ENCODE measurements at regions not wholly inside any gene's neighbourhood (a gene's known extent, or its start where the extent isn't known, plus 50 kb on each side); places are given as distances from the start of the nearest gene placed in this dataset.
A peak's percentile ranks its signal among the peaks of the same experiment; 100 is the strongest.

DNA sequence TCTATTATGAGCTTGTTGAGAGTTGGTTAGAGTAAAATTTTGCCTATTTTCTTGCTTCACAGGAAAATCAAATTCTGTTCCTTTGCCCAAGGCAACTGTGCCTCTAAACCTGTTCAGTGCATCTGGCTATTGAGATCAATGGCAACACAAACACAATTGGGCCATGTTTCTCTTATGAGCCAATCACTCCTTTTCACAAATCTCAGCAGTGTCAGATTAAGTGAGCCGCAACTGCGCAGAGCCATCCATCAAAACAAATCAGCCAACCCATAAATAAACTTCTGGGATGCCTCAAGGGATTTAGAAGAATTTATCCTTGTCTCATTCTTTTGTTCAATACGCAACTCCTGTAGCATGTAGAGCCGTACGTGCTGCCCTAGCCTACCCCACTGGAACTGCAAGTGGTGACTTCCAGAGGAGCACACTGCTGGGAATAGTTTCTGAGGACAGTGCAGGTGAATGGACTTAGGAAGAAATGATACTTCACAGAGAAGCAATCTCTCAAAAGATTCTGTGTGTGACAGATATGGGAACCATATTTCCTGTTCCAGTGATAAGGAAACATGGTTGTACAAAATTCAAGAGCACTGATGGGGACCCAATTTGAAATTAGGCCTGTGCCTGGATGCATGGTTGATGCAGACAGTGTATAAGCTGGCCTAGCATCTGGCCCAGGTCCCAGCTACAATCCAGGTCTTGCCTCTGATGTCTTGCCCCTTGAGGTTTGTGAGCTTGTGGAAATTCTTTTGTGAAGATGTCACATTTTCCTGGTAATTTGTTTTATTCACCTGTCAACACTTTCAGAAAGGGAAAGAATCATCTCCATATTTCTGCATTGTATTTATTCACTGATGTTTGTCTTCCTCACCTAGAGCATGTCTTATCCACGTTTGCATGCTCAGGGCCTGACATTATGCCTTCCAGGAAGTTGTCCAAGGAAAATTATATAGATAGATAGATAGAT is 166.2 kb downstream of the URB2 start:
- TF ChIP-seq, protein P1, sequence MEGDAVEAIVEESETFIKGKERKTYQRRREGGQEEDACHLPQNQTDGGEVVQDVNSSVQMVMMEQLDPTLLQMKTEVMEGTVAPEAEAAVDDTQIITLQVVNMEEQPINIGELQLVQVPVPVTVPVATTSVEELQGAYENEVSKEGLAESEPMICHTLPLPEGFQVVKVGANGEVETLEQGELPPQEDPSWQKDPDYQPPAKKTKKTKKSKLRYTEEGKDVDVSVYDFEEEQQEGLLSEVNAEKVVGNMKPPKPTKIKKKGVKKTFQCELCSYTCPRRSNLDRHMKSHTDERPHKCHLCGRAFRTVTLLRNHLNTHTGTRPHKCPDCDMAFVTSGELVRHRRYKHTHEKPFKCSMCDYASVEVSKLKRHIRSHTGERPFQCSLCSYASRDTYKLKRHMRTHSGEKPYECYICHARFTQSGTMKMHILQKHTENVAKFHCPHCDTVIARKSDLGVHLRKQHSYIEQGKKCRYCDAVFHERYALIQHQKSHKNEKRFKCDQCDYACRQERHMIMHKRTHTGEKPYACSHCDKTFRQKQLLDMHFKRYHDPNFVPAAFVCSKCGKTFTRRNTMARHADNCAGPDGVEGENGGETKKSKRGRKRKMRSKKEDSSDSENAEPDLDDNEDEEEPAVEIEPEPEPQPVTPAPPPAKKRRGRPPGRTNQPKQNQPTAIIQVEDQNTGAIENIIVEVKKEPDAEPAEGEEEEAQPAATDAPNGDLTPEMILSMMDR (IDR thresholded peaks at IDR 0.05; ENCODE audit: insufficient read depth, low read depth, low read length, missing control alignments): no peak
- H3K4me3 ChIP-seq (ENCODE audit: low read length): no peak overlapping the region
- no peak for DNase-seq (ENCODE audit: low read depth)

DNA sequence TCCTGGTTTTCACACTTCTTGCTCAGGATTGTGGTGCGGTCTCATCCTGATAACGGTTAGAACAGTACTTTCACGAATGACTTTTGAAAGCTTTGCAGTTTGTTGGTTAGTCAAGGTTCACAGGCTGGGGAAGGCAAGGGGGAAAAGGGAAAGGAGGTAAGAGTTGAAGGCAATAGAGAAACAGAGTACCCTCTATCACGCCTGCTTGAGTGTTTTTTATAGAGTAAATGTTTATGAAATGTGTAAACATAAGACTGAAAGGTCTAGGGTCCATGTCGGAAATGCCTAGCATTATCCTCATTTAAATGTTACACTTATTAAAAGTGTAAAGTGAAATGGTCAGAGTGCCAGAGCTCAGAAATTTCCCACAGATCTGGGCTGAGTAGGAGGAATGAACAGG is 167.4 kb downstream of the URB2 start:
- no peak overlapping the region for H3K4me3 ChIP-seq (ENCODE audit: low read length)

DNA sequence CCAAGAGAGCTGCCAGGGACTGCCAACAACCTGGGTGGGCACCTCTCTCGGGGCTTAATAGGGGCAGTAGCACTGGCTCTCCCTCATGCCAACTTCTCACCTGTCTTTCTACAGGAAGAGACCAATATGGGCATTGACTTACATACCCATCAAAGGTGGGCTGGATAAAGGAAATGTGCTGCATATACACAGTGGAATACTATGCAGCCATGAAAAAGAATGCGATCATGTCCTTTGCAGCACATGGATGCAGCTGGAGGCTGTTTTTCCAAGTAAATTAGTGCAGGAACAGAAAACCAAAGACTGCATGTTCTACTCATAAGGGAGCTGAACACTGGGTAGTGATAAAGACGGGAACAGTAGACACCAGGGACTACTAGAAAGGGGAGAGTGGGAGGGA is 172.5 kb downstream of the URB2 start:
- H3K4me3 ChIP-seq (ENCODE audit: low read length): no peak overlapping the region
- TF ChIP-seq, protein P1 (IDR thresholded peaks at IDR 0.05; ENCODE audit: insufficient read depth, low read depth, low read length, missing control alignments): no peak

More for the DNA sequence above, 167.4 kb downstream of the URB2 start:
- DNase-seq (ENCODE audit: low read depth): no peak
- TF ChIP-seq, protein P1 (IDR thresholded peaks at IDR 0.05; ENCODE audit: insufficient read depth, low read depth, low read length, missing control alignments): no peak

DNA sequence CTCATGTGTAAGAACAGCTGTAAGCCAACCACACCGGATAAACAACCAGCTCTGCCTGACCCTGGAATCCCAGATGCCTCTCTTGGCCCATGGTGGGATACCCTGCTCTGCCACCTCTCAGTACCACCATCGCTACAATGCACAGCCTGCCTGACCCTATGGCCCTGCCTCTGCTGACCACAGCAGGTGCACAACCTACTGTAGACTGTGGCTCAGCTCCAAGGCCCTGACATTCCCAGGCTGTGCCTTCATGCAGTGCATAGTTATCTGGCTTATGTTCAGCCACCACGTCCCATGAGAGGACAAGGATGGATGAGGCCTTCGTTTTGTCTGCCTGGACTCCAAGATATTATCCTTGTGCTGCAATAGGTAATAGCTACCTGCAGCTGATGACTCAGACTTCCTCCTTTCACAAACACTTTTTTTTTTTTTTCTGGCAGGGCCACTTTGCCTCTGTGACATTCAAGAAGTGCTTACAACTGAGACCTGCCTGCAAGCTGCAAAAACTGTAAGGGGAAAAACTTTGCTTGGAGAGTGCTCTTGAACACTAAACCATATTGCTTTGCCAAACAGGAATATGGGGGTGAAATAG is 177.7 kb downstream of the URB2 start:
- H3K4me3 ChIP-seq (ENCODE audit: low read length): no peak overlapping the region
- TF ChIP-seq, protein P1 (IDR thresholded peaks at IDR 0.05; ENCODE audit: insufficient read depth, low read depth, low read length, missing control alignments): no peak
- peak; percentile 65 for DNase-seq (ENCODE audit: low read depth)

More for the DNA sequence above, 172.5 kb downstream of the URB2 start:
- DNase-seq (ENCODE audit: low read depth): no peak

DNA sequence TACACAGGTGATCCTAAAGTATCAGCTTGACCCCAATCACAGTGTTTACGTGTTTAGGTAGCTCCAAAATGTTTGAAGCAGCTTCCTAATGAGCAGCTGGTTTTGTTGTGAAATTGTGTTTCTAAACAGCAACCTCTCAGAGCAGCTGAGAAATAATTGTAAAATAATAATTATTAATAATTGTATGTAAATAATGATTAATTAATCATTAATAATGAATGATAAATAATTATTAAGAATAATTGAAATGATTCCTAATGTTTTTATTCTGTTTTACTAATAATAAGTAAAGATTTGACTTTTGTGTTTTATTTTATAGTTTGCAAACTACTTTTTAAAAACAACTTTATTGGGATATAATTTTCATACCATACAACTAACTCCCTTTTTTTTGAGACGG is 182.2 kb downstream of the URB2 start:
- DNase-seq (ENCODE audit: low read depth): no peak
- TF ChIP-seq, protein P1 (IDR thresholded peaks at IDR 0.05; ENCODE audit: insufficient read depth, low read depth, low read length, missing control alignments): no peak
- no peak overlapping the region for H3K4me3 ChIP-seq (ENCODE audit: low read length)

DNA sequence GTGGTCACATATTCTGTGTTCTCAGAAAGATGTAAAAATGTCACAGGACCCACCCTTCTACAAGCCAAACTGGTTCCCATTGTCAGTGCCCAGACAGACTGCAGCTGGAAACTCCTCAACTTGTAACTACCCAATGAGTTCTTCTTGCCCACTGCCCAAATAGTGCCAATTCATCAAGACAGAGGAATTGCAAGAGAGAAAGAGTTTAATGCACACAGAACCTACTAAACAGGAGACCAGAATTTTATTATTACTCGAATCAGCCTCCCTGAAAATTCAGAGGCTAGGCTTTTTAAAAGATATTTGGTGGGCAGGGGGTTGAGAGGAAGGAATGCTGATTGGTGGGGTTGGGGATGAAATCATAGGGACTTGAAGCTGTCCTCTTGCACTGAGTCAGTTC is 184.1 kb downstream of the URB2 start:
- H3K4me3 ChIP-seq (ENCODE audit: low read length): no peak overlapping the region
- no peak for DNase-seq (ENCODE audit: low read depth)
- TF ChIP-seq, protein P1 (IDR thresholded peaks at IDR 0.05; ENCODE audit: insufficient read depth, low read depth, low read length, missing control alignments): no peak
